HG02610 (cell line): ENCODE measurements at regions not wholly inside any gene's neighbourhood (a gene's known extent, or its start where the extent isn't known, plus 50 kb on each side); places are given as distances from the start of the nearest gene placed in this dataset.

Source experiments
- ATAC-seq: cut with Tn5 transposase; IDR thresholded peaks from one replicate; pipeline ENCODE4 v1.9.1; 2021; ENCODE audit warnings: mild to moderate bottlenecking, moderate library complexity; ENCODE audit not compliant: unreplicated experiment

GRCh38 chr12:83225806-83226205 lies 539.1 kb downstream of the TMTC2 start:
- ATAC-seq, result no peak

GRCh38 chr12:83224012-83224411 lies 537.3 kb downstream of the TMTC2 start:
- no peak for ATAC-seq

GRCh38 chr12:83220774-83221173 lies 534.1 kb downstream of the TMTC2 start:
- no peak for ATAC-seq

GRCh38 chr12:83216230-83216629 lies 529.5 kb downstream of the TMTC2 start:
- ATAC-seq, result no peak

GRCh38 chr12:83214185-83214584 lies 527.5 kb downstream of the TMTC2 start:
- no peak for ATAC-seq

GRCh38 chr12:83210933-83211332 lies 524.2 kb downstream of the TMTC2 start:
- ATAC-seq, result no peak

GRCh38 chr12:83199069-83199468 lies 512.4 kb downstream of the TMTC2 start:
- ATAC-seq, result no peak

GRCh38 chr12:83198291-83199015 lies 511.7 kb downstream of the TMTC2 start:
- no peak for ATAC-seq

- ATAC-seq, result no peak
These were observed 510.8 kb downstream of the TMTC2 start for GRCh38 chr12:83197483-83197914.

- no peak for ATAC-seq
These were observed 510.1 kb downstream of the TMTC2 start for GRCh38 chr12:83196694-83197350.

- ATAC-seq, result no peak
These were observed 504.1 kb downstream of the TMTC2 start for GRCh38 chr12:83190631-83191390.

GRCh38 chr12:83186419-83186818 lies 499.7 kb downstream of the TMTC2 start:
- no peak for ATAC-seq

GRCh38 chr12:83185241-83185640 lies 498.5 kb downstream of the TMTC2 start:
- ATAC-seq, result no peak
